ENCODE measurements at regions not wholly inside any gene's neighbourhood (a gene's known extent, or its start where the extent isn't known, plus 50 kb on each side); places are given as distances from the start of the nearest gene placed in this dataset.

- TF ChIP-seq CTCF (IDR thresholded peaks at IDR 0.05) (no peak), EZH2 (IDR thresholded peaks at IDR 0.05; ENCODE audit: borderline replicate concordance, insufficient read depth, low read depth, low read length, poor library complexity, severe bottlenecking) (no peak)
Measured at GRCh38 chr22:26857169-26857568, 199.8 kb downstream of the MIAT start.
